Thyroid gland (tissue), 4 donors: ENCODE measurements at regions not wholly inside any gene's neighbourhood (a gene's known extent, or its start where the extent isn't known, plus 50 kb on each side); places are given as distances from the start of the nearest gene placed in this dataset.

Experiments
- CTCF ChIP-seq, 6 experiments: fragments of 200-600 bp in 3 of 6; fragments of 450-650 bp in 3 of 6; sonication (generic) in 3 of 6; IDR thresholded peaks; one replicate each; pipeline ENCODE4 v1.5.1; 2016 to 2019; ENCODE audit warnings: antibody characterized with exemption in 6 of 6, mild to moderate bottlenecking in 2 of 6, inconsistent platforms in 1 of 6, moderate library complexity in 1 of 6
- POLR2A ChIP-seq, 2 donors: fragments of 450-650 bp; IDR thresholded peaks; one replicate each; pipeline ENCODE4 v1.6.1; 2017; ENCODE audit warnings: antibody characterized with exemption in 2 of 2, mild to moderate bottlenecking in 2 of 2, moderate library complexity in 1 of 2

DNA sequence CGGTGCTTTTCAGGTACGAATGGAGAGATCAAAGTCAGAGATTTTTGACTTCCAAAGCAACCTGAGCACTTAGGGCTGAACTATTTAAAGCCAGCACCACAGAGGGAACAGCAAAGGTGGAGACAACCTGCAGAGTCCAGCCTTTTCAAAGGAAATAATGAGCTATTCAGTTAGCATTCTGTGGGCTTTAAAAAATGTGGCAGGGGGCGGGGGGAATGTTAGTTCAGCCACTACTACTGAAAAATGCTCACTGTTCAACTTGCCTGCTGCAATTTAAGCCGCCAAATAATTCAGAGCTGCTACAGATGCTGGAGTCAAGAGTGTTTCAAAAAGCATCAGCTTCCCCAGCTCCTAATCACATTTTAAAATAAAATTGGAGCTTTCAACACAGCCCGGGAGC is 473.3 kb upstream of the PLXNA2 start:
- TF ChIP-seq CTCF (IDR thresholded peaks at IDR 0.05): no peak
- no peak for TF ChIP-seq POLR2A (IDR thresholded peaks at IDR 0.05)
